HCT116 (cell line): ENCODE measurements at regions not wholly inside any gene's neighbourhood (a gene's known extent, or its start where the extent isn't known, plus 50 kb on each side); places are given as distances from the start of the nearest gene placed in this dataset.

Source experiments
- ATAC-seq: fragments of 200-7000 bp; cut with Tn5 transposase; 2 replicates; pipeline ENCODE4 v1.9.1; 2020; ENCODE audit warnings: mild to moderate bottlenecking, moderate library complexity
- BruUV-seq: library from RNA; stranded (reverse); fragments of 400-500 nt; replicated peaks from 2 replicates; lab custom pipeline; 2021; lab: Mats Ljungman, UMichigan
- CTCF ChIA-PET: fragments of 300-600 bp; sonication (Branson Sonifier 250); formaldehyde crosslinking; loops from one replicate; lab custom pipeline; 2021; ENCODE audit warnings: antibody characterized with exemption; lab: Charles Lee
- POLR2A ChIA-PET: fragments of 300-600, 350-600 bp; sonication (Branson Sonifier 250); formaldehyde crosslinking; loops from one replicate; lab custom pipeline; 2021; ENCODE audit warnings: antibody characterized with exemption; lab: Charles Lee
- RAD21 ChIA-PET, 2 experiments: fragments of 300-600 bp; sonication (Branson Sonifier 250); formaldehyde crosslinking; loops; one replicate each; lab custom pipeline; 2023; ENCODE audit warnings: low total read pairs in 2 of 2; ENCODE audit not compliant: uncharacterized antibody in 2 of 2, unreplicated experiment in 2 of 2, low non-redundant PET in 1 of 2; lab: Charles Lee
- DNase-seq: peaks from one replicate; pipeline ENCODE4 v3.0.0-alpha.2; 2010; ENCODE audit warnings: low read depth, low spot score
- H2AFZ ChIP-seq: fragments of 200-600 bp; shearing (Covaris generic), sonication (generic); 2 replicates; pipeline ENCODE4 v1.6.1; 2017; ENCODE audit warnings: low read depth, mixed run types, mixed read lengths, antibody characterized with exemption, low read length; ENCODE audit not compliant: poor library complexity, severe bottlenecking
- H3K27ac ChIP-seq: 2 replicates; pipeline ENCODE4 v1.5.1; 2012; ENCODE audit warnings: low read depth, low read length
- H3K27me3 ChIP-seq: fragments of 200-600 bp; sonication (generic); 2 replicates; pipeline ENCODE4 v1.6.1; 2016; ENCODE audit warnings: mixed run types, low read length, mixed read lengths; ENCODE audit not compliant: insufficient read depth
- H3K36me3 ChIP-seq, 2 experiments: fragments of 200-500 bp in 1 of 2; fragments of 200-600 bp in 1 of 2; sonication (Bioruptor generic) in 1 of 2; sonication (generic) in 1 of 2; 2 replicates each; pipeline versions ENCODE4 v1.5.1 to v1.6.1; 2014 to 2016; ENCODE audit warnings: low read length in 2 of 2, inconsistent platforms in 1 of 2, mixed read lengths in 1 of 2, mixed run types in 1 of 2; ENCODE audit not compliant: insufficient read depth in 2 of 2, control insufficient read depth in 1 of 2
- H3K4me1 ChIP-seq, 2 experiments: fragments of 200-600 bp in 1 of 2; sonication (generic) in 1 of 2; 2 replicates each; pipeline versions ENCODE4 v1.5.1 to v1.6.1; 2012 to 2017; ENCODE audit warnings: low read length in 2 of 2, inconsistent platforms in 1 of 2, mild to moderate bottlenecking in 1 of 2, mixed read lengths in 1 of 2, mixed run types in 1 of 2, moderate library complexity in 1 of 2; ENCODE audit not compliant: insufficient read depth in 2 of 2, control insufficient read depth in 1 of 2
- H3K4me2 ChIP-seq: fragments of 200-600 bp; sonication (generic); 2 replicates; pipeline ENCODE4 v1.6.1; 2017; ENCODE audit warnings: mixed run types, low read length, mixed read lengths
- H3K4me3 ChIP-seq, 2 experiments: fragments of 200-600 bp in 1 of 2; sonication (generic) in 1 of 2; replicated peaks in 1 of 2; 2 replicates each; pipeline ENCODE4 v1.5.1; 2011 to 2016; ENCODE audit warnings: low read length in 2 of 2, control low read depth in 1 of 2, low read depth in 1 of 2, mild to moderate bottlenecking in 1 of 2, mixed read lengths in 1 of 2, mixed run types in 1 of 2
- H3K79me2 ChIP-seq: fragments of 200-600 bp; sonication (generic); 2 replicates; pipeline ENCODE4 v1.6.1; 2017; ENCODE audit warnings: mild to moderate bottlenecking, mixed run types, low read length, moderate library complexity, mixed read lengths; ENCODE audit not compliant: insufficient read depth
- H3K9ac ChIP-seq: fragments of 200-600 bp; sonication (generic); 2 replicates; pipeline ENCODE4 v1.6.1; 2016; ENCODE audit warnings: low read length, mixed read lengths
- H3K9me2 ChIP-seq: fragments of 200-600 bp; sonication (generic), shearing (Covaris generic); 2 replicates; pipeline ENCODE4 v1.6.1; 2017; ENCODE audit warnings: mixed run types, mild to moderate bottlenecking, moderate library complexity; ENCODE audit not compliant: insufficient read depth
- H3K9me3 ChIP-seq, 2 experiments: fragments of 200-500 bp in 1 of 2; fragments of 200-600 bp in 1 of 2; sonication (Bioruptor generic) in 1 of 2; sonication (generic) in 1 of 2; 2 replicates each; pipeline ENCODE4 v1.6.1; 2014 to 2017; ENCODE audit warnings: low read length in 2 of 2, mixed read lengths in 2 of 2, inconsistent platforms in 1 of 2, low read depth in 1 of 2, mild to moderate bottlenecking in 1 of 2, mixed run types in 1 of 2, moderate library complexity in 1 of 2; ENCODE audit not compliant: control insufficient read depth in 1 of 2, insufficient read depth in 1 of 2
- H4K20me1 ChIP-seq: fragments of 200-600 bp; sonication (generic), shearing (Covaris generic); 2 replicates; pipeline ENCODE4 v1.6.1; 2017; ENCODE audit warnings: mixed run types, mild to moderate bottlenecking, moderate library complexity; ENCODE audit not compliant: insufficient read depth
- CBX3 ChIP-seq: IDR thresholded peaks from 2 replicates; pipeline ENCODE4 v1.6.1; 2012; ENCODE audit warnings: low read depth
- CEBPB ChIP-seq: IDR thresholded peaks from 2 replicates; pipeline ENCODE4 v1.6.1; 2012; ENCODE audit warnings: low read depth
- EGR1 ChIP-seq: IDR thresholded peaks from 2 replicates; pipeline ENCODE4 v1.6.1; 2012; ENCODE audit warnings: low read depth
- JUND ChIP-seq: IDR thresholded peaks from 2 replicates; pipeline ENCODE4 v1.6.1; 2012
- RAD21 ChIP-seq: IDR thresholded peaks from 2 replicates; pipeline ENCODE4 v1.6.1; 2012; ENCODE audit warnings: low read depth, mild to moderate bottlenecking
- SRF ChIP-seq: IDR thresholded peaks from 2 replicates; pipeline ENCODE4 v1.6.1; 2012; ENCODE audit warnings: low read depth
- YY1 ChIP-seq: IDR thresholded peaks from 2 replicates; pipeline ENCODE4 v1.6.1; 2011; ENCODE audit warnings: low read length, low read depth, moderate library complexity, mild to moderate bottlenecking; ENCODE audit not compliant: insufficient replicate concordance; ENCODE audit errors: extremely low read depth
- ZFX ChIP-seq: fragments of 450-650 bp; IDR thresholded peaks from 2 replicates; pipeline ENCODE4 v1.6.1; 2017
- intact Hi-C: fragments of 100-400 bp; cut with micrococcal nuclease; formaldehyde crosslinking; loops from 2 replicates; pipeline ENCODE4 v1.10.0; 2022
- TF ChIP-seq, protein P1 (sequence below), 3 experiments: fragments of 200-600 bp in 1 of 3; sonication (generic) in 1 of 3; IDR thresholded peaks in 2 of 3; conservative IDR thresholded peaks in 1 of 3; 2 replicates each; pipeline ENCODE4 v1.5.1; 2012 to 2017; ENCODE audit warnings: low read depth in 2 of 3, low read length in 2 of 3, antibody characterized with exemption in 1 of 3, borderline replicate concordance in 1 of 3, control low read depth in 1 of 3, mild to moderate bottlenecking in 1 of 3, mixed read lengths in 1 of 3, mixed run types in 1 of 3, moderate library complexity in 1 of 3; ENCODE audit not compliant: insufficient read depth in 1 of 3
- TF ChIP-seq, protein P2 (sequence below): IDR thresholded peaks from 2 replicates; pipeline ENCODE4 v1.6.1; 2012
- TF ChIP-seq, protein P3 (sequence below): IDR thresholded peaks from 2 replicates; pipeline ENCODE4 v1.6.1; 2012; ENCODE audit warnings: low read depth

DNA sequence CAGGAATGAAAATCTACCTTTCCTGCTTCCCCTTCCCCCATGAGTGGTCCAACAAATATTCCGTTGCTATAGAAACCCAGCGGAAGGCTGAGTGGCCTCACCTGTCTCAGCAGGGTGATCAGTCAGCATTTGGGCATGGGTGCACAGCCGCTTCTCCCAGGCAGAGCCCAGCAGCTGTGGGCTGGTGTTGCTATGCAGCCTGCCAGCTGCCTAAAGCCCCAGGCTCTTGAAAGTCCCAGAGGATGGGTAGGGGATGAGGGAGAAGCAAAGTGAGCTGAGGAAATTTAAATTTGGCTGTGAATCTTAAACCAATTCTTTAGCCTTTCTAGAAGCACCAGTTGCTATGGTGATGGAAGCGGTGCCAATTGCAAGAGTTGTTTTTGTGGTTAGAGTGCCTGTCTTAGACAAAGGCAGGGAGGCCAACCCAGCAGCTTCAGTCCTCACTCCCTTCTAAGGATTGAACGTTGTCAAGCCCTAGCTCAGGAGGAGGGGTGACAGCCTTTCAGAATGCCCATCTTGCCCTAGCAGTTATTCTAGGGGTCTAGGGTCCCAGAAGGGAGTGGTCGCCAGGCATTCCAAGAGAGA is 151.5 kb upstream of the PITX1 start:
- POLR2A ChIA-PET = no interaction called here
- no peak overlapping the region for H3K4me2 ChIP-seq
- no peaks in the 10 kb centered on the region for H3K79me2 ChIP-seq
- BruUV-seq = no TSS peak
- H3K4me3 ChIP-seq = no peak overlapping the region
- H4K20me1 ChIP-seq = no peaks in the 10 kb centered on the region
- no peak for TF ChIP-seq EGR1
- TF ChIP-seq, protein P1, sequence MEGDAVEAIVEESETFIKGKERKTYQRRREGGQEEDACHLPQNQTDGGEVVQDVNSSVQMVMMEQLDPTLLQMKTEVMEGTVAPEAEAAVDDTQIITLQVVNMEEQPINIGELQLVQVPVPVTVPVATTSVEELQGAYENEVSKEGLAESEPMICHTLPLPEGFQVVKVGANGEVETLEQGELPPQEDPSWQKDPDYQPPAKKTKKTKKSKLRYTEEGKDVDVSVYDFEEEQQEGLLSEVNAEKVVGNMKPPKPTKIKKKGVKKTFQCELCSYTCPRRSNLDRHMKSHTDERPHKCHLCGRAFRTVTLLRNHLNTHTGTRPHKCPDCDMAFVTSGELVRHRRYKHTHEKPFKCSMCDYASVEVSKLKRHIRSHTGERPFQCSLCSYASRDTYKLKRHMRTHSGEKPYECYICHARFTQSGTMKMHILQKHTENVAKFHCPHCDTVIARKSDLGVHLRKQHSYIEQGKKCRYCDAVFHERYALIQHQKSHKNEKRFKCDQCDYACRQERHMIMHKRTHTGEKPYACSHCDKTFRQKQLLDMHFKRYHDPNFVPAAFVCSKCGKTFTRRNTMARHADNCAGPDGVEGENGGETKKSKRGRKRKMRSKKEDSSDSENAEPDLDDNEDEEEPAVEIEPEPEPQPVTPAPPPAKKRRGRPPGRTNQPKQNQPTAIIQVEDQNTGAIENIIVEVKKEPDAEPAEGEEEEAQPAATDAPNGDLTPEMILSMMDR (IDR thresholded peaks at IDR 0.05 in 2 of 3, conservative IDR thresholded peaks at IDR 0.05 in 1 of 3; ENCODE audit: borderline replicate concordance in 1 of 3, insufficient read depth in 1 of 3, low read depth in 2 of 3, low read length in 2 of 3) = no peak
- TF ChIP-seq JUND = no peak
- TF ChIP-seq CBX3 = no peak
- TF ChIP-seq YY1 = no peak
- TF ChIP-seq, protein P2, sequence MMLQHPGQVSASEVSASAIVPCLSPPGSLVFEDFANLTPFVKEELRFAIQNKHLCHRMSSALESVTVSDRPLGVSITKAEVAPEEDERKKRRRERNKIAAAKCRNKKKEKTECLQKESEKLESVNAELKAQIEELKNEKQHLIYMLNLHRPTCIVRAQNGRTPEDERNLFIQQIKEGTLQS = no peak
- TF ChIP-seq, all 23 proteins: peak for 0
- CTCF ChIA-PET = no interaction called here
- no peak overlapping the region for H2AFZ ChIP-seq
- no peaks in the 10 kb centered on the region for H3K36me3 ChIP-seq
- peaks cover 0 to 5% of the 10 kb centered on the region in 2 experiments; a peak in 1 of 4 replicates for H3K4me1 ChIP-seq
- no peak overlapping the region for H3K9ac ChIP-seq
- H3K9me2 ChIP-seq = no peaks in the 10 kb centered on the region
- ATAC-seq = no peak
- no peak for DNase-seq
- intact Hi-C loops = loop anchor here (5.0 kb wide), 1 partner anchor 153 kb away; the partner anchor contains the start of gene PITX1
- no peaks in the 10 kb centered on the region for H3K9me3 ChIP-seq
- H3K27me3 ChIP-seq = no peaks in the 10 kb centered on the region
- H3K27ac ChIP-seq = no peak overlapping the region
- RAD21 ChIA-PET = no interaction called here

DNA sequence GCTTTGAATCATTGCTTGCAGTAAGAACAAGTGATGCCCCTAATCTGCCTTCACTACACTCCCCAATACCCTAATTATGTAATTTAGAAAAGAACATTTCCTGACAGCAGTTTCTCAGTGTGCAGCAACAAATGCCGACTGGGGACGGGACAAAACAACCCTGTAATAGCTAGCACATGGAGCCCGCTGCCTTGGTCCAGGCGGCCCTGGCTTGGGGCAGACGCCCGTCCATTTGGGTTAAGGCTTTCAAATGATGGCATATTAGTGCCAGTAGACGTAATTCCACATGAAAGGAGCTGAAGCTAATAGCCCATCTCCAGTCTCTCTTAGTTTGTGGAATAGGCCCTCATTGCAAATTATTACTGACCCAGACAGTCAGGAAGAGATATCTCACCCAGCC is 150.6 kb upstream of the PITX1 start:
- no peak overlapping the region for H3K4me2 ChIP-seq
- peaks cover 0 to 9% of the 10 kb centered on the region in 2 experiments; a peak in 2 of 4 replicates for H3K4me1 ChIP-seq
- ChIA-PET RAD21 (no interaction called here), CTCF (no interaction called here), POLR2A (no interaction called here)
- no peak for DNase-seq
- H3K9me3 ChIP-seq = no peaks in the 10 kb centered on the region
- H3K27me3 ChIP-seq = no peaks in the 10 kb centered on the region
- no peaks in the 10 kb centered on the region for H3K9me2 ChIP-seq
- no peak overlapping the region for H3K9ac ChIP-seq
- no peak for ATAC-seq
- H3K27ac ChIP-seq = no peak overlapping the region
- no peaks in the 10 kb centered on the region for H3K36me3 ChIP-seq
- BruUV-seq = no TSS peak
- intact Hi-C loops = loop anchor here (5.0 kb wide), 1 partner anchor 152 kb away; the partner anchor contains the start of gene PITX1
- no peaks in the 10 kb centered on the region for H3K79me2 ChIP-seq
- H4K20me1 ChIP-seq = no peaks in the 10 kb centered on the region
- no peak overlapping the region for H3K4me3 ChIP-seq
- no peak overlapping the region for H2AFZ ChIP-seq
- TF ChIP-seq, protein P3, sequence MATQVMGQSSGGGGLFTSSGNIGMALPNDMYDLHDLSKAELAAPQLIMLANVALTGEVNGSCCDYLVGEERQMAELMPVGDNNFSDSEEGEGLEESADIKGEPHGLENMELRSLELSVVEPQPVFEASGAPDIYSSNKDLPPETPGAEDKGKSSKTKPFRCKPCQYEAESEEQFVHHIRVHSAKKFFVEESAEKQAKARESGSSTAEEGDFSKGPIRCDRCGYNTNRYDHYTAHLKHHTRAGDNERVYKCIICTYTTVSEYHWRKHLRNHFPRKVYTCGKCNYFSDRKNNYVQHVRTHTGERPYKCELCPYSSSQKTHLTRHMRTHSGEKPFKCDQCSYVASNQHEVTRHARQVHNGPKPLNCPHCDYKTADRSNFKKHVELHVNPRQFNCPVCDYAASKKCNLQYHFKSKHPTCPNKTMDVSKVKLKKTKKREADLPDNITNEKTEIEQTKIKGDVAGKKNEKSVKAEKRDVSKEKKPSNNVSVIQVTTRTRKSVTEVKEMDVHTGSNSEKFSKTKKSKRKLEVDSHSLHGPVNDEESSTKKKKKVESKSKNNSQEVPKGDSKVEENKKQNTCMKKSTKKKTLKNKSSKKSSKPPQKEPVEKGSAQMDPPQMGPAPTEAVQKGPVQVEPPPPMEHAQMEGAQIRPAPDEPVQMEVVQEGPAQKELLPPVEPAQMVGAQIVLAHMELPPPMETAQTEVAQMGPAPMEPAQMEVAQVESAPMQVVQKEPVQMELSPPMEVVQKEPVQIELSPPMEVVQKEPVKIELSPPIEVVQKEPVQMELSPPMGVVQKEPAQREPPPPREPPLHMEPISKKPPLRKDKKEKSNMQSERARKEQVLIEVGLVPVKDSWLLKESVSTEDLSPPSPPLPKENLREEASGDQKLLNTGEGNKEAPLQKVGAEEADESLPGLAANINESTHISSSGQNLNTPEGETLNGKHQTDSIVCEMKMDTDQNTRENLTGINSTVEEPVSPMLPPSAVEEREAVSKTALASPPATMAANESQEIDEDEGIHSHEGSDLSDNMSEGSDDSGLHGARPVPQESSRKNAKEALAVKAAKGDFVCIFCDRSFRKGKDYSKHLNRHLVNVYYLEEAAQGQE = no peak
- TF ChIP-seq ZFX (no peak), CEBPB (no peak), RAD21 (no peak), SRF (no peak), YY1 (no peak), JUND (no peak)
- TF ChIP-seq, protein P1 (IDR thresholded peaks at IDR 0.05 in 2 of 3, conservative IDR thresholded peaks at IDR 0.05 in 1 of 3; ENCODE audit: borderline replicate concordance in 1 of 3, insufficient read depth in 1 of 3, low read depth in 2 of 3, low read length in 2 of 3) = no peak
